HS-27A (cell line): ENCODE measurements at regions not wholly inside any gene's neighbourhood (a gene's known extent, or its start where the extent isn't known, plus 50 kb on each side); places are given as distances from the start of the nearest gene placed in this dataset.

Experiments
- DNase-seq: peaks from one replicate; pipeline ENCODE4 v3.0.0-alpha.2; 2012; ENCODE audit warnings: low read depth, missing footprints

DNA sequence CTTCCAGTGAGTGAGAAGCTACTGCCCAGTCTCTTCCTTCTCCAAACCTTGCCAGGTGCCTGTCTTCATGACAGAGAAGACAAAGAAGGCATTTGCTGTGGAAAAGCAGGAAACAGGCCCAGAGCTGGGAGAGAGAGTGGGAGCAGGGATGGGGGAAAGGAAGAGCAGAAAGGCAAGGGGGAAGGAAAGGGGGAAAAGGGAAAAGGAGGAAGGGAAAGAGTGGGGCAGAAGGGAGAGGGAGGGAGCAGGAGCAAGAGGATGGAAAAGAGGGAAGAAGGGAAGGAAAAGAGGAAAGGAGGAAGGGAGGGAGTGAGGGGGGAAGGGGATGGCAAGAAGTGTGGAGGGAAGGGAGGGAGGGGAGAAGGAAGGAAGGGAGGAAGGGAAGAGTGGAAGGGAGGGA is 121.2 kb upstream of the LINGO1 start:
- no peak for DNase-seq

GRCh38 chr15:77753281-77753873 is 120.7 kb upstream of the LINGO1 start:
- no peak for DNase-seq

- DNase-seq, result no peak
Observed at GRCh38 chr15:77749998-77750540, 117.4 kb upstream of the LINGO1 start.

GRCh38 chr15:77749236-77749997 is 116.7 kb upstream of the LINGO1 start:
- no peak for DNase-seq

- DNase-seq, result no peak
Observed at GRCh38 chr15:77748078-77749064, 115.7 kb upstream of the LINGO1 start.

- DNase-seq, result no peak
Observed at GRCh38 chr15:77747175-77748077, 114.7 kb upstream of the LINGO1 start.

GRCh38 chr15:77746254-77747174 is 113.8 kb upstream of the LINGO1 start:
- DNase-seq, result no peak

DNA sequence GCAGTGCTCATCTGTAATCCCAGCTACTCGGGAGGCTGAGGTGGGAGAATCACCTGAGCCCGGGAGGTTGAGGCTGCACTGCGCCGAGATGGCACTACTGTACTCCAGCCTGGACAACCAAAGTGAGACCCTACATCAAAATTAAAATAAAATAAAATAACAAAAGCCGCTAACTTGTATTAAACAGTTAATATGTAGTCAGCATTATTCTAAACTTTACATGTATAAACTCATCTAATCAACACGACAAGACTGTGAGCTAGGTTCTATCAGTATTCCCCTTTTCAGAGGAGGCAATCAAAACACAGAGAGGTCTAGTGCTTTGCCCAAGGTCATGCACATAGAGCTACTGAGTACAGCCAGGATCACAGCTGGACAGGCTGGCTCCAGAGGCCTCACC is 111.7 kb upstream of the LINGO1 start:
- DNase-seq, result no peak

DNA sequence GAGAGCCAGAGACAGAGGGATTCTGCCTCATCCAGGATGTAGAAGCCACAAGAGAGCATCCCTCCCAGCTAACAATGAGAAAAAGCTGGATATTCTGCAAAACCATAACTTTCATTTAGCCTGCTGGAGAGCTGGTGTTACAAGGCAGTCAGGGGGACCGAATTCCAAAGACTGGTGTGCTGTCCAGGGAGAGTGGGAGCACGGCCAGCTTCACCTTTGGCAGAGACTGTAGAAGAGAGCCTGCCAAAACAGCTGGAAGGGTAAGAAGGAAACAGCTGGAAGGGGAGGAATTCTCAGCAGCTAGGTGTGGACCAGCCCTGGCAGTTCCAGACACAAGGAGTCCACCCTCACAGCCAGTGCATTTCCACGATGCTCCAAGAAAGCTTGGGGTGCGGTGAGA is 109.9 kb upstream of the LINGO1 start:
- DNase-seq, result no peak

GRCh38 chr15:77742127-77742526 is 109.4 kb upstream of the LINGO1 start:
- no peak for DNase-seq

DNA sequence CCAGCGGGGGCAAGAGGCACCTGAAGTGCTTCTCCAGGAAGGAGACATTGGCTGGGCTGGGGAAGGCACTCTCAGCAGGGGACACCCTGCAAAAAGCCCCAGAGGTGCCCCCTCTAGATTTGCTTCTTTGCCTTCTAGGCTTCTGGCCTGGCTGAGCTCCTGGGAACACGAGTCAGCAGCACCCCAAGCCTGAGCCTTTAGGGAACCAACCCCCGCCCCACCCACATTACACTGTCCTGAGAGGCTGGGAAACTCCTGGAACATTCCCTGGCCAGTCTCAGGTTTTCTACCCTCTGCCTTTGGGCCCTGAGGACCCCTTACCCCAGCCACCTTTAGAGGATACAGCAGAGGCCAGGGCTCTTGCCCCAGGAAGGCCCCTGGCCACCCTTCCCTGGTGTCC is 108.4 kb upstream of the LINGO1 start:
- no peak for DNase-seq

- DNase-seq, result no peak
Observed at GRCh38 chr15:77739591-77740378, 107.1 kb upstream of the LINGO1 start.

- DNase-seq, result no peak
Observed at GRCh38 chr15:77738441-77739302, 106.0 kb upstream of the LINGO1 start.

DNA sequence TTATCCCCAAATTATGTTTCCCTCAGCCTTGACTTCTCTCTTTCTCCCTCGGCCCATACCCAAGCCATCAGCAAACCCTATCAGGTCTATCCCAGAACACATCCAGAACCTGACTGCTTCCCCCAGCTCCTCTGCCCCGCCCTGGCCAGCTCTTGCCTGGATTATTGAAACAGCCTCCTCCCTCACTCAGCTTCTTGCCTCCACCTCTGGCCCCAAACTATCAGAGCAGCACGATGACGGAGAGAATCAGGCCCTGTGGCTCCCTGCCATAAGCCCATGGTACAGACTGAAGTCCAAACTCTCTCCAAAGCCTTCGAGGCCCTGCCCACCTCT is 105.3 kb upstream of the LINGO1 start:
- no peak for DNase-seq

GRCh38 chr15:77737238-77738037 is 104.7 kb upstream of the LINGO1 start:
- no peak for DNase-seq

DNA sequence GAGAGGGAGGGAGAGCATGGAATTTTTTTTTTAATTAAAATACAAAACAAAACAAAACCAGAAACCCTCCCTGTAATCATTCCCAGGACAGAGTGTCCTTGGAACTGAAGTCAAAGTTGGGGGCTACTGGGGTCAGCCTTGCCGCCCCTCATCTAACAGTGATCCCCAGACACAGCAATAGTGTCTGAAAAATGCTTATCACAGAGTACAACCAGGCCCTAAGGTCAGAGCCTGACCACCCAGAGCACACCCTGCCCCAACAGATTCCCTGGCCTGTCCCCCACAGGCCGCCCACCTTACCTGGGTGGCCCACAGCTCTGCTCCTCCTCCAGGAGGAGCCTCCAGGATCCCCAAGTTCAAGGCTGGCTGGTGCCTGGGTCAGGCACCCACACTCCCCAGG is 101.6 kb upstream of the LINGO1 start:
- DNase-seq, result no peak

DNA sequence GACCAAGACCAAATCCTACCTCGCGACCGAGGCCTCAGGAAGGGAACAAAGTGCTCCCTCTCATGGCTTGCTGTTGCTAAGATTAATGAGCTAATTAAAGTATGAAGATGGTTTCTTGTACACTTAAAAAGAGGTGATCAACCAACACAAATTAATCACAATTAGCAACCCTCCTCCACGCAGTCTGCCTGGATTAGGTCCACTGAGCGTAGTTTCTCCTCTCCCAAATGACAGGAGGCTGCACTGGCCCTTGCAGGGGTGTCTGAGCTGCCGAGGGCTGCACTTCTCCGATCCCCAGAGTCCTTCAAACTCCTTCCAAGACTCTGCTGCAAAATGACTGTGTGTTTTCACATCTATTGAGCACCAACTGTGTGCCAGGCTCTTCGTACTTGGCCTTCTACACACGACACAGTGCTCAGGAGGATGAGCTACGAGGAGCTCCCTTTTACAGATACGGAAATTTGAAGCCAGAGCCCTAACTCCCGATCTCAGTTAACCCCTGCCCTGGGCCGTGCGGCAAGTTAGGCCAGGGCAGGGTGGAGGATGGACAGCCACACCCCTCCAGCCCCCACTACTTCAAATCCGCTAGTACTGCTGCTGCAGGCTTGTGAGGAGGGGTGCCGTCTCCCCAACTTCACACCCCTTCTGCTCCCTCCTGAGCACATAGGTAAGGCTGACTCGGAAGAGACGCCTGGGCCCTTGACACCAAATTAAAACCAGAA is 101.0 kb upstream of the LINGO1 start:
- DNase-seq, result no peak
